H1 (cell line): ENCODE measurements at regions not wholly inside any gene's neighbourhood (a gene's known extent, or its start where the extent isn't known, plus 50 kb on each side); places are given as distances from the start of the nearest gene placed in this dataset.

Source experiments
- CTCF ChIA-PET: fragments of 300-600 bp; sonication (Branson Sonifier 250); formaldehyde crosslinking; loops from one replicate; lab custom pipeline; 2021; ENCODE audit not compliant: partially characterized antibody; lab: Charles Lee
- POLR2A ChIA-PET: fragments of 300-600 bp; sonication (Branson Sonifier 250); formaldehyde crosslinking; loops from one replicate; lab custom pipeline; 2021; ENCODE audit warnings: inconsistent platforms; ENCODE audit not compliant: partially characterized antibody; lab: Charles Lee
- DNase-seq, 2 experiments: peaks; one replicate each; pipeline versions ENCODE4 v3.0.0 to v3.0.0-alpha.2; 2010 to 2022; ENCODE audit warnings: low spot score in 2 of 2, low read depth in 1 of 2, mixed read lengths in 1 of 2
- FAIRE-seq: peaks from 2 replicates; lab custom pipeline; 2011; peaks lifted over from hg19 to GRCh38; lab: Jason Lieb, UNC
- H2AFZ ChIP-seq: 2 replicates; pipeline ENCODE4 v1.8.1; 2012; ENCODE audit warnings: low read length, inconsistent platforms
- H2AK5ac ChIP-seq: 2 replicates; pipeline ENCODE4 v1.6.1; 2013; ENCODE audit warnings: low read depth, low read length
- H2BK120ac ChIP-seq: replicated peaks from 2 replicates; pipeline ENCODE3; 2013; ENCODE audit warnings: low read depth, low read length, inconsistent platforms
- H2BK12ac ChIP-seq: 2 replicates; pipeline ENCODE4 v1.6.1; 2013; ENCODE audit warnings: low read depth, low read length
- H2BK15ac ChIP-seq: 2 replicates; pipeline ENCODE4 v1.6.1; 2013; ENCODE audit warnings: low read length
- H2BK20ac ChIP-seq: 2 replicates; pipeline ENCODE4 v1.6.1; 2013; ENCODE audit warnings: low read length
- H2BK5ac ChIP-seq: 2 replicates; pipeline ENCODE4 v1.6.1; 2013; ENCODE audit warnings: low read depth, low read length
- H3K14ac ChIP-seq: 2 replicates; pipeline ENCODE4 v1.6.1; 2013; ENCODE audit warnings: inconsistent platforms; ENCODE audit not compliant: insufficient read length
- H3K18ac ChIP-seq: 2 replicates; pipeline ENCODE4 v1.6.1; 2013; ENCODE audit warnings: low read length; ENCODE audit errors: extremely low read depth
- H3K23ac ChIP-seq: 2 replicates; pipeline ENCODE4 v1.6.1; 2013; ENCODE audit warnings: inconsistent platforms; ENCODE audit not compliant: insufficient read length
- H3K23me2 ChIP-seq: 2 replicates; pipeline ENCODE4 v1.6.1; 2013; ENCODE audit warnings: low read depth, low read length
- H3K27ac ChIP-seq: 2 replicates; pipeline ENCODE4 v1.6.1; 2011; ENCODE audit warnings: low read depth, low read length, inconsistent platforms
- H3K27me3 ChIP-seq, 4 experiments: replicated peaks in 1 of 4; 1 replicate in 1 of 4; 2 replicates in 3 of 4; pipeline versions ENCODE4 v1.6.1 to v1.8.1; 2011 to 2013; ENCODE audit warnings: low read length in 3 of 4, mild to moderate bottlenecking in 3 of 4, inconsistent platforms in 2 of 4, mixed read lengths in 2 of 4, moderate library complexity in 1 of 4; ENCODE audit not compliant: control insufficient read depth in 3 of 4, insufficient read depth in 3 of 4; ENCODE audit errors: extremely low read depth in 1 of 4
- H3K36me3 ChIP-seq, 4 experiments: 2 replicates each; pipeline versions ENCODE4 v1.6.1 to v1.8.1; 2011 to 2013; ENCODE audit warnings: mild to moderate bottlenecking in 4 of 4, low read length in 3 of 4, moderate library complexity in 2 of 4, control low read depth in 1 of 4, inconsistent platforms in 1 of 4; ENCODE audit not compliant: insufficient read depth in 4 of 4, control insufficient read depth in 2 of 4
- H3K4ac ChIP-seq: replicated peaks from 2 replicates; pipeline ENCODE3; 2013; ENCODE audit warnings: low read length, low read depth, mixed read lengths, inconsistent platforms; ENCODE audit not compliant: insufficient read length
- H3K4me1 ChIP-seq, 4 experiments: replicated peaks in 1 of 4; 1 replicate in 1 of 4; 2 replicates in 3 of 4; pipeline versions ENCODE4 v1.6.1 to v1.8.1; 2011 to 2013; ENCODE audit warnings: low read length in 3 of 4, inconsistent platforms in 2 of 4, mixed read lengths in 1 of 4; ENCODE audit not compliant: insufficient read depth in 4 of 4, control insufficient read depth in 3 of 4
- H3K4me2 ChIP-seq, 2 experiments: 2 replicates each; pipeline versions ENCODE4 v1.6.1 to v1.8.1; 2011 to 2013; ENCODE audit warnings: low read depth in 2 of 2, low read length in 2 of 2, control low read depth in 1 of 2, inconsistent platforms in 1 of 2, mild to moderate bottlenecking in 1 of 2; ENCODE audit not compliant: insufficient read depth in 1 of 2
- H3K4me3 ChIP-seq, 4 experiments: fragments of 200-600, 300-600 bp in 1 of 4; sonication (generic), shearing (Covaris generic), sonication (Bioruptor Twin) in 1 of 4; 2 replicates each; pipeline versions ENCODE4 v1.5.1 to v1.8.1; 2011 to 2016; ENCODE audit warnings: low read length in 4 of 4, low read depth in 3 of 4, control low read depth in 2 of 4, inconsistent platforms in 2 of 4, mild to moderate bottlenecking in 2 of 4, mixed read lengths in 1 of 4, moderate library complexity in 1 of 4; ENCODE audit not compliant: insufficient read depth in 2 of 4; ENCODE audit errors: extremely low read depth in 1 of 4
- H3K56ac ChIP-seq: replicated peaks from 2 replicates; pipeline ENCODE3; 2013; ENCODE audit warnings: low read depth, mild to moderate bottlenecking, mixed read lengths, low read length, inconsistent platforms; ENCODE audit not compliant: insufficient read length
- H3K79me1 ChIP-seq: 2 replicates; pipeline ENCODE4 v1.6.1; 2013; ENCODE audit warnings: low read depth, low read length, control low read depth
- H3K79me2 ChIP-seq, 2 experiments: 2 replicates each; pipeline versions ENCODE4 v1.6.1 to v1.8.1; 2012 to 2013; ENCODE audit warnings: low read length in 2 of 2, mild to moderate bottlenecking in 2 of 2, inconsistent platforms in 1 of 2; ENCODE audit not compliant: insufficient read depth in 2 of 2, control insufficient read depth in 1 of 2
- H3K9ac ChIP-seq, 4 experiments: replicated peaks in 1 of 4; 1 replicate in 1 of 4; 2 replicates in 3 of 4; pipeline versions ENCODE4 v1.6.1 to v1.8.1; 2011 to 2013; ENCODE audit warnings: low read depth in 3 of 4, low read length in 3 of 4, control low read depth in 2 of 4, mild to moderate bottlenecking in 2 of 4, moderate library complexity in 2 of 4, inconsistent platforms in 1 of 4; ENCODE audit errors: extremely low read depth in 1 of 4
- H3K9me3 ChIP-seq, 2 experiments: 2 replicates each; pipeline versions ENCODE4 v1.6.1 to v1.8.1; 2012 to 2013; ENCODE audit warnings: mild to moderate bottlenecking in 2 of 2, moderate library complexity in 2 of 2, control low read depth in 1 of 2, inconsistent platforms in 1 of 2, low read depth in 1 of 2, low read length in 1 of 2, mixed read lengths in 1 of 2; ENCODE audit not compliant: insufficient read depth in 2 of 2
- H4K20me1 ChIP-seq, 2 experiments: replicated peaks in 1 of 2; 2 replicates each; pipeline versions ENCODE3 to v1.8.1; 2011 to 2013; ENCODE audit warnings: inconsistent platforms in 2 of 2, low read length in 2 of 2, mild to moderate bottlenecking in 1 of 2; ENCODE audit not compliant: insufficient read depth in 2 of 2, control insufficient read depth in 1 of 2
- H4K5ac ChIP-seq: 2 replicates; pipeline ENCODE4 v1.6.1; 2013; ENCODE audit warnings: low read length, low read depth, mixed read lengths, inconsistent platforms; ENCODE audit not compliant: insufficient read length
- H4K8ac ChIP-seq: 2 replicates; pipeline ENCODE4 v1.8.0; 2013; ENCODE audit warnings: mild to moderate bottlenecking, moderate library complexity, low read length, inconsistent platforms; ENCODE audit not compliant: insufficient read depth; ENCODE audit errors: extremely low read depth
- H4K91ac ChIP-seq: replicated peaks from 2 replicates; pipeline ENCODE3; 2013; ENCODE audit warnings: low read length, mixed read lengths, inconsistent platforms; ENCODE audit not compliant: insufficient read length
- POU5F1 ChIP-seq: IDR thresholded peaks from 2 replicates; pipeline ENCODE4 v1.6.1; 2011; ENCODE audit warnings: low read depth, mild to moderate bottlenecking, low read length, moderate library complexity
- SIN3A ChIP-seq, 2 experiments: IDR thresholded peaks in 1 of 2; conservative IDR thresholded peaks in 1 of 2; 2 replicates each; pipeline ENCODE4 v1.6.1; 2011 to 2012; ENCODE audit warnings: low read length in 2 of 2, improper control_type of control experiment in 1 of 2, low read depth in 1 of 2, mild to moderate bottlenecking in 1 of 2
- TAF7 ChIP-seq: optimal IDR thresholded peaks from 2 replicates; pipeline ENCODE3; 2011; ENCODE audit warnings: low read depth, mild to moderate bottlenecking, inconsistent platforms, low read length, moderate library complexity, borderline replicate concordance
- WGBS, 2 experiments: shearing (Covaris generic) in 1 of 2; methylation state at CpG; one replicate each; pipeline versions ENCODE4 v1.1.6 to v1.1.7; 2013 to 2015; ENCODE audit warnings: low lambda C conversion rate in 2 of 2, mixed read lengths in 2 of 2, inconsistent platforms in 1 of 2, low coverage in 1 of 2, missing lambda C conversion rate in 1 of 2; ENCODE audit not compliant: insufficient replicate concordance in 2 of 2, insufficient coverage in 1 of 2, insufficient read length in 1 of 2; ENCODE audit errors: extremely low coverage in 1 of 2, missing lambda C conversion rate in 1 of 2; 5-methylcytosine and 5-hydroxymethylcytosine counted together

- Histone ChIP-seq H3K4ac (no peak overlapping the region), H4K8ac (no peak overlapping the region), H3K36me3 (no peaks in the 10 kb centered on the region), H2BK15ac (no peak overlapping the region), H3K56ac (no peak overlapping the region), H4K91ac (no peak overlapping the region), H2AK5ac (no peak overlapping the region), H3K23ac (no peak overlapping the region), H3K4me1 (no peaks in the 10 kb centered on the region), H4K20me1 (no peaks in the 10 kb centered on the region), H2BK20ac (no peak overlapping the region), H3K9ac (no peak overlapping the region), H2AFZ (no peak overlapping the region), H3K4me2 (no peak overlapping the region), H4K5ac (no peak overlapping the region), H2BK120ac (no peak overlapping the region), H3K27ac (no peak overlapping the region), H3K14ac (no peak overlapping the region), H2BK5ac (no peak overlapping the region), H2BK12ac (no peak overlapping the region), H3K27me3 (no peaks in the 10 kb centered on the region), H3K4me3 (no peak overlapping the region), H3K18ac (no peak overlapping the region), H3K79me2 (no peaks in the 10 kb centered on the region), H3K79me1 (no peaks in the 10 kb centered on the region), H3K9me3 (no peaks in the 10 kb centered on the region), H3K23me2 (no peaks in the 10 kb centered on the region; the same call in 1 of the 2 replicates)
- DNase-seq (no peak), FAIRE-seq (no peak)
- no peak for TF ChIP-seq SIN3A (conservative IDR thresholded peaks at IDR 0.05 in 1 of 2, IDR thresholded peaks at IDR 0.05 in 1 of 2; ENCODE audit: low read depth in 1 of 2, low read length in 2 of 2)
- no peak for TF ChIP-seq TAF7
- no peak for TF ChIP-seq POU5F1
- ChIA-PET CTCF (interaction anchor here (0.7 to 0.9 kb wide), 3 partner anchors 10 to 35 kb away, joined by 3 read pairs; no protein-coding TSS in a partner anchor), POLR2A (interaction anchor here (1.0 kb wide), 1 partner anchor 24 kb away, joined by 3 read pairs; no protein-coding TSS in a partner anchor)
- WGBS, 2 experiments = 90% methylated on average over 12 of the region's 12 CpGs; no CpG with 5 or more reads in 1 of the 2 experiments
Observed at GRCh38 chr14:35988972-35989690, 163.0 kb downstream of the BRMS1L start.
